ENCODE measurements at regions not wholly inside any gene's neighbourhood (a gene's known extent, or its start where the extent isn't known, plus 50 kb on each side); places are given as distances from the start of the nearest gene placed in this dataset.

DNA sequence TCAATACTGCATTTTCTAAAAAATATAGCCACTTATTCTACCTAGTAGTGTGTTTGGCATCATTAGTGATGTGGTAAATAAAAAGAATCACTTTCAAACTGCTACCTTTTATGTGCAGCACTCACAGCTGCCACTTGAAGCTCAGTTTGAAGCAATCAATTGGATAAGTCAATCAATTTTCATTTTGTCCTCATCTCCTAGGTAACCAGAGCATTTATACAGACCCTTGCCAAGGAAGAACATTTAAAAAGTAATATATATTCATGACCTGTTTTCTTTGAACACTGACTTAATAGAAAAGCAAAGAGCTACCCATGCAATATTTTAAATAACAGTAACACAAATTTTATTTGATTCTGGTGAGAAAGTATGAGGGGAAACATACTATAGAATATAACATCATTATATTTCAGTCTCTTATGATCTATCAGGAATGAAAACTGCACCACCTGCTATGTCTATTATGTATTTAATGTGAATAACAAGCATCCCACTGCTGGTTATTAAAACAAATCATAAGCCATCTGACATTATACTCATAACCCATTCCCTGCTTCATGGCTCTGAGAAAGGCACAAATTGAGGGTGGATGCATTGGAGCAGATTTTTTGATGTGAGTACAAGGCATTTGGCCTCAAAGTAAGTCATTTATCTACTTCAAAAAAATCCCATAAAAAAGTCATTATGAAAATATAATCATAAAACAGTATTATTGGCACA, 168.4 kb upstream of the C21orf91 start:
- ChIA-PET CTCF (ENCODE audit: low intra/inter-chr PET ratio) (no interaction called here), POLR2A (no interaction called here)
- DNase-seq (ENCODE audit: extremely low read depth in 1 of 4, low spot score in 3 of 4) (no peak), FAIRE-seq (no peak), ATAC-seq (no peak)
- TF ChIP-seq GTF2F1 (IDR thresholded peaks at IDR 0.05; ENCODE audit: low read depth, low read length), result no peak
- TF ChIP-seq CHD4 (IDR thresholded peaks at IDR 0.05; ENCODE audit: insufficient read depth, insufficient replicate concordance, low read depth, low read length, poor library complexity, severe bottlenecking), result no peak
- TF ChIP-seq HMG20A (CRISPR knock-in tag; conservative IDR thresholded peaks at IDR 0.05), result no peak
- TF ChIP-seq ZNF644 (tag; IDR thresholded peaks at IDR 0.05; ENCODE audit: low read depth), result no peak
- no peak for TF ChIP-seq ZNF431 (CRISPR knock-in tag; IDR thresholded peaks at IDR 0.05)
- TF ChIP-seq NFE2L1 (tag; IDR thresholded peaks at IDR 0.05; ENCODE audit: borderline replicate concordance, low read depth), result no peak
- no peak for TF ChIP-seq ZFP36 (IDR thresholded peaks at IDR 0.05; ENCODE audit: low read depth, low read length, partially characterized antibody)
- TF ChIP-seq ZNF23 (CRISPR knock-in tag; IDR thresholded peaks at IDR 0.05), result no peak
- TF ChIP-seq MEF2A (IDR thresholded peaks at IDR 0.05; ENCODE audit: control insufficient read depth, low read depth, low read length), result no peak
- no peak for TF ChIP-seq ZKSCAN1 (IDR thresholded peaks at IDR 0.05; ENCODE audit: low read depth, low read length)
- TF ChIP-seq, protein P1, sequence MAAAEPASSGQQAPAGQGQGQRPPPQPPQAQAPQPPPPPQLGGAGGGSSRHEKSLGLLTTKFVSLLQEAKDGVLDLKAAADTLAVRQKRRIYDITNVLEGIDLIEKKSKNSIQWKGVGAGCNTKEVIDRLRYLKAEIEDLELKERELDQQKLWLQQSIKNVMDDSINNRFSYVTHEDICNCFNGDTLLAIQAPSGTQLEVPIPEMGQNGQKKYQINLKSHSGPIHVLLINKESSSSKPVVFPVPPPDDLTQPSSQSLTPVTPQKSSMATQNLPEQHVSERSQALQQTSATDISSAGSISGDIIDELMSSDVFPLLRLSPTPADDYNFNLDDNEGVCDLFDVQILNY (CRISPR knock-in tag; IDR thresholded peaks at IDR 0.05), result no peak
- no peak for TF ChIP-seq ZNF12 (CRISPR knock-in tag; IDR thresholded peaks at IDR 0.05)
- TF ChIP-seq OTX1 (CRISPR knock-in tag; IDR thresholded peaks at IDR 0.05), result no peak
- no peak for TF ChIP-seq SMAD4 (CRISPR knock-in tag; conservative IDR thresholded peaks at IDR 0.05)
- TF ChIP-seq HDAC2 (IDR thresholded peaks at IDR 0.05), result no peak
- TF ChIP-seq, protein P2, sequence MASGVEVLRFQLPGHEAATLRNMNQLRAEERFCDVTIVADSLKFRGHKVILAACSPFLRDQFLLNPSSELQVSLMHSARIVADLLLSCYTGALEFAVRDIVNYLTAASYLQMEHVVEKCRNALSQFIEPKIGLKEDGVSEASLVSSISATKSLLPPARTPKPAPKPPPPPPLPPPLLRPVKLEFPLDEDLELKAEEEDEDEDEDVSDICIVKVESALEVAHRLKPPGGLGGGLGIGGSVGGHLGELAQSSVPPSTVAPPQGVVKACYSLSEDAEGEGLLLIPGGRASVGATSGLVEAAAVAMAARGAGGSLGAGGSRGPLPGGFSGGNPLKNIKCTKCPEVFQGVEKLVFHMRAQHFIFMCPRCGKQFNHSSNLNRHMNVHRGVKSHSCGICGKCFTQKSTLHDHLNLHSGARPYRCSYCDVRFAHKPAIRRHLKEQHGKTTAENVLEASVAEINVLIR (CRISPR knock-in tag; IDR thresholded peaks at IDR 0.05), result no peak
- TF ChIP-seq ZNF561 (CRISPR knock-in tag; conservative IDR thresholded peaks at IDR 0.05), result no peak
- intact Hi-C loops (cut with micrococcal nuclease) (no loop called here), in situ Hi-C loops (cut with MboI) (no loop called here)
- Histone ChIP-seq H4K20me1 (replicated peaks; ENCODE audit: control insufficient read depth, insufficient read depth, low read length) (no peaks in the 10 kb centered on the region), H3K27ac (ENCODE audit: extremely low read depth, low read depth, low read length) (no peak overlapping the region), H3K9me1 (ENCODE audit: control insufficient read depth, insufficient read depth, low read length) (no peaks in the 10 kb centered on the region), H3K27me3 (ENCODE audit: control insufficient read depth in 2 of 2, insufficient read depth in 2 of 2, low read length in 2 of 2) (no peaks in the 10 kb centered on the region), H3K36me3 (ENCODE audit: control insufficient read depth, insufficient read depth, low read length) (no peaks in the 10 kb centered on the region), H2AFZ (ENCODE audit: low read depth, low read length) (no peak overlapping the region), H3K4me3 (no peak overlapping the region), H3K79me2 (ENCODE audit: control insufficient read depth, insufficient read depth, low read length) (no peaks in the 10 kb centered on the region), H3K4me2 (ENCODE audit: insufficient read depth, low read length) (no peak overlapping the region), H3K9me3 (replicated peaks; ENCODE audit: control insufficient read depth, insufficient read depth, low read depth, low read length) (no peaks in the 10 kb centered on the region), H3K9ac (ENCODE audit: insufficient read depth in 1 of 2, low read depth in 2 of 2, low read length in 2 of 2) (no peak overlapping the region), H3K4me1 (replicated peaks in 1 of 2; ENCODE audit: control insufficient read depth in 2 of 2, insufficient read depth in 2 of 2, low read length in 2 of 2) (no peaks in the 10 kb centered on the region)
- BruUV-seq (replicated peaks), result no TSS peak
